RWPE1 (cell line): ENCODE measurements at regions not wholly inside any gene's neighbourhood (a gene's known extent, or its start where the extent isn't known, plus 50 kb on each side); places are given as distances from the start of the nearest gene placed in this dataset.
A peak's percentile ranks its signal among the peaks of the same experiment; 100 is the strongest.

Experiments
- CTCF ChIA-PET: fragments of 350-600 bp; sonication (Branson Sonifier 250); formaldehyde crosslinking; extraction: SDS; loops from one replicate; lab custom pipeline; 2021; lab: Yijun Ruan, JAX
- POLR2A ChIA-PET: fragments of 400-600 bp; formaldehyde crosslinking; extraction: SDS; loops from one replicate; lab custom pipeline; 2020; ENCODE audit warnings: antibody characterized with exemption; ENCODE audit not compliant: low non-redundant PET; lab: Yijun Ruan, JAX
- DNase-seq: peaks from one replicate; pipeline ENCODE4 v3.0.0; 2012; ENCODE audit warnings: low spot score
- H3K27ac ChIP-seq: fragments of 450-650 bp; 2 replicates; pipeline ENCODE4 v1.5.1; 2017
- TF ChIP-seq, protein P1 (sequence below): fragments of 450-650 bp; conservative IDR thresholded peaks from 2 replicates; pipeline ENCODE4 v1.5.1; 2017; ENCODE audit warnings: low read depth, mild to moderate bottlenecking

DNA sequence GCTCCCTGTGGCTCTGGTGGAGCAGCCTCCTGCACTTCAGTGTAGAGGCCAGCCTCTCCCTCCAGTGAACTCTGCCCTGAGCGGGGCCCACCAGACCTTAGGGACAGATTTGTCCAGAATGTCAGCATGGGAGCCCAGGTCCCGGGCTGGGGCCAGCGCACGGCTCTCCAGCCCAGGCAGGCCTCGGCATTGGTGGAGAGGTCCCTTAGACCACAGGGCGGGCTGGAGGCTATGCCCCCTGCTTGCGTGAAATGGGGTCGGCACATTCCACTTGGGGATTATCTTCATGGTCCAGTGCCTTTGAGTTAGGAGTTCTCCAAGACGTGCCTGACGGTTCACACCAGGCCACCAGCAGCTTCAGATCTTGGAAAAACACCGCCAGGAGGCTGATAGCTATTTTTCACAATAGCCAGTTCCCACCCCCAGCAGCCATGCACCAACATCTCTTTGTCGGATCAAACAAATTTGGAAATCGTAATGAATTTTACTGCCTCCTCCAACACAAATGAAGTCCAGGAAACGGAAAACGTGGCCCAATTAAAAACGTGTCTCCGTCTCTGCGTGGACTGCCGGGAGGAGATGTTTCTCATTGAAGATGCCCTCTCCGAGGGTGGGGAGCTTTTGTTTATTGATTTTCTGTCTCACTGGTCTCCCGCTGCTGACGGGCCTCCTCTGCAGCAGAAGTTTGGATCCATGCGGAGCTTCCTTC lies 110.0 kb upstream of the CIBAR2 start:
- POLR2A ChIA-PET, result no interaction called here
- no peak for DNase-seq
- TF ChIP-seq, protein P1, sequence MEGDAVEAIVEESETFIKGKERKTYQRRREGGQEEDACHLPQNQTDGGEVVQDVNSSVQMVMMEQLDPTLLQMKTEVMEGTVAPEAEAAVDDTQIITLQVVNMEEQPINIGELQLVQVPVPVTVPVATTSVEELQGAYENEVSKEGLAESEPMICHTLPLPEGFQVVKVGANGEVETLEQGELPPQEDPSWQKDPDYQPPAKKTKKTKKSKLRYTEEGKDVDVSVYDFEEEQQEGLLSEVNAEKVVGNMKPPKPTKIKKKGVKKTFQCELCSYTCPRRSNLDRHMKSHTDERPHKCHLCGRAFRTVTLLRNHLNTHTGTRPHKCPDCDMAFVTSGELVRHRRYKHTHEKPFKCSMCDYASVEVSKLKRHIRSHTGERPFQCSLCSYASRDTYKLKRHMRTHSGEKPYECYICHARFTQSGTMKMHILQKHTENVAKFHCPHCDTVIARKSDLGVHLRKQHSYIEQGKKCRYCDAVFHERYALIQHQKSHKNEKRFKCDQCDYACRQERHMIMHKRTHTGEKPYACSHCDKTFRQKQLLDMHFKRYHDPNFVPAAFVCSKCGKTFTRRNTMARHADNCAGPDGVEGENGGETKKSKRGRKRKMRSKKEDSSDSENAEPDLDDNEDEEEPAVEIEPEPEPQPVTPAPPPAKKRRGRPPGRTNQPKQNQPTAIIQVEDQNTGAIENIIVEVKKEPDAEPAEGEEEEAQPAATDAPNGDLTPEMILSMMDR, result no peak
- H3K27ac ChIP-seq, result peak overlapping the region; percentile 96; the same call in 1 of the 2 replicates
- CTCF ChIA-PET, result no interaction called here

DNA sequence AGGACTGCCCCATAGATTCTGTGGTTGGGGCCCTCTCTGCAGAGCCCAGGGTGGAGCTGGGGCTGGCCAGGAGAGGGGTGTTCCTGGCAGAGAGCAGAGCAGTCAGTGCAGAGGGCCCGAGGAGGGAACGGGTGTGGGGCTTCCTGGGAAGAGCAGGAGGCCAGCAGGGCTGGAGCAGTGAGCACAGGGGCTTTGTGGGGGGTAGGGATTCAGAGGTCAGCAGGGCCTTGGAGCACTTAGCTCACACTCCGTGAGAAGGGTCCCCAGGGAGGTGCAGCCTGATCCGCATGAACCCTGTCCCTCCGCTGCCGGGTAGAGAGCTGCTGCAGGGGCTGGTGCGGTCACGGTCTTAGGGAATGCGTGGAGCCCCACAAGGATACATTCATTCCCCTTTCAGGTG lies 113.0 kb upstream of the CIBAR2 start:
- no peak for DNase-seq
- CTCF ChIA-PET, result interaction anchor here (0.7 kb wide), 2 partner anchors 34 to 110 kb away, joined by 3 to 5 read pairs; no protein-coding TSS in a partner anchor
- H3K27ac ChIP-seq, result no peak overlapping the region
- POLR2A ChIA-PET, result no interaction called here
- TF ChIP-seq, protein P1, result no peak

DNA sequence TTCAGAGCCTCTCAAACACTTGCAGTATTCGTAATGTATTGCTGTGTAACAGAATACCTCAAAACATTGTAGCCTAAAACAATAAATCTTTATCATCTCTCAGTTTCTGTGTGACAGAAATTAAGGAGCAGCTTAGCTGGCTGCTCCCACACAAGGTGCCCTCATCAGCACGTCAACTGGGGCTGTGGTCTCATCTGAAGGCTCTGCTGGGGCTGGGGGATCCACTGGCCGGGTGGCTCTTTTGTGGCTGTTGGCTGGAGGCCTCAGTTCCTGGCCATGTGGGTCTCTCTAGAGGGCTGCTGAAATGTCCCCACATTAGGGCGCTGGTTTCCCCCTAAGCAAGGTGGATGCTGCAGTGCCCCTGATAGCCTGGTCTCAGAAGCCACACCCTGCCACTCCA lies 113.4 kb upstream of the CIBAR2 start:
- ChIA-PET CTCF (interaction anchor here (0.7 kb wide), 1 partner anchor 35 kb away, joined by 3 read pairs; no protein-coding TSS in a partner anchor), POLR2A (no interaction called here)
- no peak for DNase-seq
- TF ChIP-seq, protein P1, result no peak
- no peak overlapping the region for H3K27ac ChIP-seq

DNA sequence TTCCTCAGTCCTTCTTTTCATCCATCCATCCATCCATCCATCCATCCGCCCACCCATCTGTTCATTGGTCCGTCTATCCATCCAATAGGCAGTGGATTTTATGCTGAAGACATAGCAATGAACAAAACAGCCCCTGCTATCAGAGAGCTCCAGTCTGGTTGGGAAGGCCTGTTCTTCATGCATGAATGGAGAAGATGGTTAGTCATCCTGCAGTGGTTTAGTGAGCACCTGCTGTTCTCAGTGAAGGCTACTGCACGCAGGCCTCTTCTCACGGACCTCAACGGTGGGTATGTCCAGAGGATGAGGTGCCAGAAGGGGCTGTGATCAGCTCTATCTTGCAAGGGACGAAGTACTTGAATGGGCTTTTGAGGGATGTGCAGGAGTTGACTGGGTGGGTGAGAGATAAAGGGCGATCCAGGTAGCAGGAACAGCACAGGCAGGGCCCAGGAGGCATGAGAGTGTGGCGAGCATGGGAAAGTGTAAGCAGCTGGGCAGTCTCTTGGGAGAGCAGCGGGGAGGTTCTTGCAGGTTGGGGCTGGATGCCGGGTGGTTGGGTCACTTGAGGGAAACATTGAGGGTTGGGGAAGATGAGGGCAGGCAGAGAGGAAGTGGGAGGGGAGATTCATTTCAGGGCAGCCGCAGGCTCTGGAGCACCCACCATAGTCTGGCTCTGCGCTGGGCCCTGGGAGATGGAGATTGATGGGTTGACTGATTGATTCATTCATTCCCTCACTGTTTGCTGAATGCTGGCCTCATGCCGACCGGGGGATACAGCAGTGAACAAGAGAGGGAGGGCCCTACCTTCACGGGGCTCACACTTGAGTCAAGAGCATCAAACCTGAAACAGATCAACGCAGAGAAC lies 115.0 kb upstream of the CIBAR2 start:
- CTCF ChIA-PET, result no interaction called here
- POLR2A ChIA-PET, result no interaction called here
- TF ChIP-seq, protein P1, result no peak
- no peak for DNase-seq
- H3K27ac ChIP-seq, result no peak overlapping the region

DNA sequence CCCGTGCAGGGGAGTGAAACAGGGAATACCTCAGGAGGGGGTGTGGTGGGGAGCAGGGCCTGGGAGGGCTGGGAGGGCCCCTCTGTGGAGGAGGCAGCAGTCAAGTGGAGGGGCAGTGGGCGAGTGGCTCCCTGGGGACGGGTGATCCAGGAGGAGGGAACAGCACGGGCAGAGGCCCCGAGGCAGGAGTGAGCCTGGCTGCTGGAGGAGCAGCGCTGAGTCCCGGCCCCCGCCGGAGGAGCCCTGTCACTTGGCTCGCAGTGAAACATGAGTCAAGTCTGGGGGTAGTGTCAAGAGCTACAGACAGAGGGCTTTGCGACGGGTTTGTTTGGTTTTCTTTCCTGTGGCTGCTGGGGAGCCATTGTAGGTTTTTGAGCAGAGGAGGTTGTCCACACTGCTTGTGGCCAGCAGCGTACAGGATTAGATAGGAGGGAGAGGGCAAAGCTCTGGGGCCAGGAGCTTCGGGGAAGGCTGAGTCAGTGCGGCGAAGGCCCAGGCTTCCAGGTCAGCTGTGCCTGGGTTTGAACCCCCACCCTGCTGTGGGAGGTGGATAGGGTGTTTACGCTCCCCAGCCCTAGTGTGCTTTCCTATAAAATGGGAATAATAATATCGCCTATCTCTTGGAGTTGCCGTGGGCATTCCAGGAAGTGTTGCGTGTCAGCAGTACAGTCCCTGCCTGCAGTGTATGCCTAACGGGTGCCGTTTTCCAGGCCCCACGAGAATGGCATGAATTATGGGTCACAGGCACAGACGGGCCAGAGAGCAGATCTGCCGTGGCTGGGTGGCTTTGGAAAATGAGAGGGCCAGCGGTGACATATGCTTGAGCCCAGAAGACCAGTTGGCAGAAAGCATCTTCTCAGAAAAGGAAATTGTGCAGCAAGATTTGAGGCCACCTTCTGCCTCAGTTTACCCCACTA lies 115.9 kb upstream of the CIBAR2 start:
- POLR2A ChIA-PET, result no interaction called here
- CTCF ChIA-PET, result no interaction called here
- no peak overlapping the region for H3K27ac ChIP-seq

More for the DNA sequence above, 115.9 kb upstream of the CIBAR2 start:
- DNase-seq, result no peak
- TF ChIP-seq, protein P1, result no peak
